Type B pancreatic cell (in vitro differentiated cells): ENCODE measurements at regions not wholly inside any gene's neighbourhood (a gene's known extent, or its start where the extent isn't known, plus 50 kb on each side); places are given as distances from the start of the nearest gene placed in this dataset.

ENCODE experiments used
- DNase-seq: peaks from one replicate; pipeline ENCODE4 v3.0.0; 2021; ENCODE audit warnings: mixed read lengths; ENCODE audit not compliant: unreplicated experiment; ENCODE audit errors: extremely low spot score
- H3K27ac Mint-ChIP-seq: 2 replicates; pipeline ENCODE4 v1.8.0; 2021; ENCODE audit warnings: mild to moderate bottlenecking, mixed read lengths
- H3K27me3 Mint-ChIP-seq: 2 replicates; pipeline ENCODE4 v1.8.0; 2021; ENCODE audit warnings: mixed read lengths
- H3K36me3 Mint-ChIP-seq: 2 replicates; pipeline ENCODE4 v1.8.0; 2021; ENCODE audit warnings: mixed read lengths
- H3K4me1 Mint-ChIP-seq: one replicate; pipeline ENCODE4 v1.8.0; 2021; ENCODE audit warnings: mixed read lengths; ENCODE audit not compliant: unreplicated experiment
- H3K4me3 Mint-ChIP-seq: 2 replicates; pipeline ENCODE4 v1.8.0; 2021; ENCODE audit warnings: mild to moderate bottlenecking, mixed read lengths
- H3K9me3 Mint-ChIP-seq: 2 replicates; pipeline ENCODE4 v1.8.0; 2021; ENCODE audit warnings: mixed read lengths
- CTCF ChIP-seq: fragments of 200-600 bp; sonication (generic); conservative IDR thresholded peaks from 2 replicates; pipeline ENCODE4 v1.5.0; 2021; ENCODE audit warnings: antibody characterized with exemption, mild to moderate bottlenecking

DNA sequence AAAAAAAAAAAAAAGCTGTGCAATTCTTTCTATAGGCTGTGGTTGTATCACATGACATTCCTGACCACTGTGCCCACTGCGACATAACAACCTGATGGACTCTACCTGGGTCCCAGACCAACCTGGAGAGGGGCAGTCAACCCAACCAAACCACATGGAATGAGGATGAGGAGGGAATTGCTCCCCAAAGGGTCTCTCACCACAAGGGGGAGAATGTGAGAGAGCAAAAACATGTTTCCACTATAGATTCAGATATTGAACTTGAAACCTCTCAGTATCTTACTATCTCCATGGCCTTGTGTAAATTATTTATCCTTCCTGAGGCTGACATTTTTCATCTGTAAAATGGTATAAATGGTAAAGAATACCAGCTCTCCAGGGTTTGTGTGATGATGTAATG, 66.9 kb upstream of the SV2C start:
- no peak overlapping the region for H3K27ac Mint-ChIP-seq
- peaks cover 24% of the 10 kb centered on the region for H3K27me3 Mint-ChIP-seq
- no peaks in the 10 kb centered on the region for H3K36me3 Mint-ChIP-seq
- H3K4me1 Mint-ChIP-seq = no peaks in the 10 kb centered on the region
- peak; percentile 51 for TF ChIP-seq CTCF
- no peaks in the 10 kb centered on the region for H3K9me3 Mint-ChIP-seq
- no peak overlapping the region for H3K4me3 Mint-ChIP-seq
- DNase-seq = no peak

DNA sequence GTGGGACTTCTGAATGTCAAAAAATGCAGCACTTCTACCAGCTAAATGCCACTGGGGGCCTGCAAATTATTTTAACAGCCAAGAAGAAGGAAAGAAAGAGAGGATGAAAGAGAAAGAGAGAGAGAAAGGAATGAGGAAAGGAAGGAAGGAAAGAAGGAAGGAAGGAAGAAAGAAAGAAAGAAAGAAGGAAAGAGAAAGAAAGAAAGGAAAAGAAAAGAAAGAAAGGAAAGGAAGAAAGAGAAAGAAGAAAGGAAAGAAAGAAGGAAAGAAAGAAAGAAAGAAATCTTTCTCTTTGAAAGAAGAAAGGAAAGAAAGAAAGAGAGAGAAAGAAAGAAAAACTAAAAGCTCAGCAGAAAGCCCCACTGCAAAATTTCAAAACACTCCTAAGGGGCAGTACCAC, 69.2 kb upstream of the SV2C start:
- no peaks in the 10 kb centered on the region for H3K36me3 Mint-ChIP-seq
- no peak overlapping the region for H3K4me3 Mint-ChIP-seq
- H3K4me1 Mint-ChIP-seq = no peaks in the 10 kb centered on the region
- H3K9me3 Mint-ChIP-seq = no peaks in the 10 kb centered on the region
- no peak for DNase-seq
- no peak overlapping the region for H3K27ac Mint-ChIP-seq
- TF ChIP-seq CTCF = no peak
- H3K27me3 Mint-ChIP-seq = peaks cover 20% of the 10 kb centered on the region

DNA sequence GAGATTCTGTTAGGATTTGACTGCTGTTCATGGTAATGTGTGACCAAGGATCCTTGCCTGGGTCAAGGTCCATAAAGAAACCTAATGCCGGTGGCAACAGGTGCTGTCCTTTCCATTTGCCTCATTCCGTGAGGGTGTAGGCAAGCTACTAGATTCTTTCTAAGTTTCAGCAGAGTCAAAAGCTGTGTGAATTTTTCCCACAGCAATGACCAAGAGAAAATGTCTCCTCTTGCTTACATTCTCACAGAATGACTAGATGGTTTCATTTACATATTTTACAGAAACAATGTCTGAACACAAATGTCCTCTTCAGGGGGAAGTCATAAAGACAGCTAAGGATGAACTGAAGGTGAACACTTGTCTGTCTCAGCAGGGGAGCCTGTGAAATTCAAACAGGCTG, 75.3 kb upstream of the SV2C start:
- TF ChIP-seq CTCF = no peak
- Mint-ChIP-seq H3K4me1 (no peaks in the 10 kb centered on the region), H3K27ac (no peak overlapping the region), H3K4me3 (no peak overlapping the region), H3K27me3 (peaks cover 18% of the 10 kb centered on the region), H3K9me3 (no peaks in the 10 kb centered on the region), H3K36me3 (no peaks in the 10 kb centered on the region)
- DNase-seq = no peak

- TF ChIP-seq CTCF = no peak
- DNase-seq = no peak
- H3K27ac Mint-ChIP-seq = no peak overlapping the region
- no peaks in the 10 kb centered on the region for H3K4me1 Mint-ChIP-seq
- no peaks in the 10 kb centered on the region for H3K9me3 Mint-ChIP-seq
- peaks cover 13% of the 10 kb centered on the region for H3K27me3 Mint-ChIP-seq
- H3K36me3 Mint-ChIP-seq = no peaks in the 10 kb centered on the region
- H3K4me3 Mint-ChIP-seq = no peak overlapping the region
Measured at GRCh38 chr5:76000582-76000981, 82.6 kb upstream of the SV2C start.

- peaks cover 3% of the 10 kb centered on the region for H3K27me3 Mint-ChIP-seq
- H3K4me3 Mint-ChIP-seq = no peak overlapping the region
- no peak for DNase-seq
- H3K9me3 Mint-ChIP-seq = no peaks in the 10 kb centered on the region
- H3K4me1 Mint-ChIP-seq = no peaks in the 10 kb centered on the region
- no peak for TF ChIP-seq CTCF
- no peak overlapping the region for H3K27ac Mint-ChIP-seq
- no peaks in the 10 kb centered on the region for H3K36me3 Mint-ChIP-seq
Measured at GRCh38 chr5:75993643-75994520, 89.3 kb upstream of the SV2C start.
